ENCODE measurements at regions not wholly inside any gene's neighbourhood (a gene's known extent, or its start where the extent isn't known, plus 50 kb on each side); places are given as distances from the start of the nearest gene placed in this dataset.
A peak's percentile ranks its signal among the peaks of the same experiment; 100 is the strongest.

GRCh38 chr6:104411302-104411701 lies 448.4 kb downstream of the HACE1 start:
- DNase-seq = no peak

- no peak for DNase-seq
Measured at GRCh38 chr6:104409913-104410312, 449.8 kb downstream of the HACE1 start.

GRCh38 chr6:104407957-104408356 lies 451.8 kb downstream of the HACE1 start:
- no peak for DNase-seq

- no peak for DNase-seq
Measured at GRCh38 chr6:104404377-104404776, 455.3 kb downstream of the HACE1 start.

- no peak for DNase-seq
Measured at GRCh38 chr6:104402572-104402971, 457.1 kb downstream of the HACE1 start.

- DNase-seq = no peak
Measured at GRCh38 chr6:104401926-104402325, 457.8 kb downstream of the HACE1 start.

- no peak for DNase-seq
Measured at GRCh38 chr6:104400844-104401243, 458.9 kb downstream of the HACE1 start.

GRCh38 chr6:104396077-104396476 lies 463.6 kb downstream of the HACE1 start:
- no peak for DNase-seq

GRCh38 chr6:104381907-104382306 lies 477.8 kb downstream of the HACE1 start:
- DNase-seq = no peak

- DNase-seq = no peak
Measured at GRCh38 chr6:104365451-104366234, 494.1 kb downstream of the HACE1 start.

- peak; percentile 22 for DNase-seq
Measured at GRCh38 chr6:104357928-104358327, 501.8 kb downstream of the HACE1 start.

- DNase-seq = no peak
Measured at GRCh38 chr6:104356197-104356596, 503.5 kb downstream of the HACE1 start.

GRCh38 chr6:104349191-104349590 lies 510.5 kb downstream of the HACE1 start:
- DNase-seq = no peak

- no peak for DNase-seq
Measured at GRCh38 chr6:104344223-104344622, 515.5 kb downstream of the HACE1 start.

- DNase-seq = no peak
Measured at GRCh38 chr6:104332364-104332763, 527.4 kb downstream of the HACE1 start.

- DNase-seq = no peak
Measured at GRCh38 chr6:104326173-104327001, 533.3 kb downstream of the HACE1 start.

- DNase-seq = no peak
Measured at GRCh38 chr6:104325341-104326172, 534.2 kb downstream of the HACE1 start.

GRCh38 chr6:104324301-104324700 lies 535.4 kb downstream of the HACE1 start:
- no peak for DNase-seq

- DNase-seq = no peak
Measured at GRCh38 chr6:104322841-104323240, 536.9 kb downstream of the HACE1 start.

- no peak for DNase-seq
Measured at GRCh38 chr6:104321301-104321700, 538.4 kb downstream of the HACE1 start.

GRCh38 chr6:104320896-104321295 lies 538.8 kb downstream of the HACE1 start:
- DNase-seq = no peak

GRCh38 chr6:104312851-104313250 lies 546.9 kb downstream of the HACE1 start:
- DNase-seq = no peak

- no peak for DNase-seq
Measured at GRCh38 chr6:104306211-104306610, 553.5 kb downstream of the HACE1 start.
